HEK293 (cell line): ENCODE measurements at regions not wholly inside any gene's neighbourhood (a gene's known extent, or its start where the extent isn't known, plus 50 kb on each side); places are given as distances from the start of the nearest gene placed in this dataset.

ENCODE experiments used
- CTCF ChIA-PET: fragments of 350-600 bp; formaldehyde crosslinking; extraction: SDS; loops from one replicate; lab custom pipeline; 2021; ENCODE audit warnings: antibody characterized with exemption; lab: Yijun Ruan, JAX
- POLR2A ChIA-PET: fragments of 300-600 bp; formaldehyde crosslinking; extraction: SDS; loops from one replicate; lab custom pipeline; 2020; ENCODE audit warnings: antibody characterized with exemption, inconsistent platforms; lab: Yijun Ruan, JAX
- H3K27ac ChIP-seq: fragments of 200-500 bp; sonication (Bioruptor generic); 2 replicates; pipeline ENCODE4 v1.5.1; 2014; ENCODE audit warnings: low read depth, low read length, control low read depth, inconsistent platforms; ENCODE audit errors: extremely low read depth
- H3K36me3 ChIP-seq, 2 experiments: fragments of 200-500 bp in 1 of 2; sonication (Bioruptor generic) in 1 of 2; 1 replicate in 1 of 2; 2 replicates in 1 of 2; pipeline ENCODE4 v1.5.1; 2014 to 2017; ENCODE audit warnings: inconsistent platforms in 2 of 2, low read length in 2 of 2; ENCODE audit not compliant: control insufficient read depth in 2 of 2, insufficient read depth in 1 of 2
- H3K4me1 ChIP-seq: fragments of 200-500 bp; sonication (Bioruptor generic); 2 replicates; pipeline ENCODE4 v1.5.1; 2014; ENCODE audit warnings: mild to moderate bottlenecking, low read length, inconsistent platforms; ENCODE audit not compliant: control insufficient read depth, insufficient read depth
- H3K4me3 ChIP-seq: 2 replicates; pipeline ENCODE4 v1.5.1; 2011; ENCODE audit warnings: low read depth, mild to moderate bottlenecking, control low read depth, low read length, moderate library complexity
- H3K9me3 ChIP-seq: fragments of 200-500 bp; sonication (Bioruptor generic); 2 replicates; pipeline ENCODE4 v1.5.1; 2014; ENCODE audit warnings: low read depth, low read length, inconsistent platforms; ENCODE audit not compliant: control insufficient read depth, insufficient read depth
- GLIS2 ChIP-seq: fragments of 450-650 bp; formaldehyde crosslinking; IDR thresholded peaks from 2 replicates; pipeline ENCODE4 v1.5.1; 2016; ENCODE audit warnings: missing biosample characterization, missing genetic modification characterization
- ZBTB48 ChIP-seq: fragments of 450-650 bp; formaldehyde crosslinking; IDR thresholded peaks from 2 replicates; pipeline ENCODE4 v1.5.1; 2016; ENCODE audit warnings: missing biosample characterization, missing genetic modification characterization
- ZFP3 ChIP-seq: fragments of 450-650 bp; formaldehyde crosslinking; IDR thresholded peaks from 2 replicates; pipeline ENCODE4 v1.5.1; 2016; ENCODE audit warnings: low read depth, missing biosample characterization, missing genetic modification characterization
- ZNF112 ChIP-seq: fragments of 450-650 bp; formaldehyde crosslinking; IDR thresholded peaks from 2 replicates; pipeline ENCODE4 v1.5.0; 2017; ENCODE audit warnings: missing biosample characterization, missing genetic modification characterization
- ZNF2 ChIP-seq: fragments of 450-650 bp; formaldehyde crosslinking; IDR thresholded peaks from 2 replicates; pipeline ENCODE4 v1.5.1; 2016; ENCODE audit warnings: missing biosample characterization, missing genetic modification characterization
- ZNF24 ChIP-seq: fragments of 450-650 bp; formaldehyde crosslinking; IDR thresholded peaks from 2 replicates; pipeline ENCODE4 v1.5.1; 2016; ENCODE audit warnings: missing biosample characterization, missing genetic modification characterization
- ZNF248 ChIP-seq: fragments of 450-650 bp; formaldehyde crosslinking; IDR thresholded peaks from 2 replicates; pipeline ENCODE4 v1.5.1; 2017; ENCODE audit warnings: missing biosample characterization, missing genetic modification characterization
- ZNF48 ChIP-seq: fragments of 450-650 bp; formaldehyde crosslinking; IDR thresholded peaks from 2 replicates; pipeline ENCODE4 v1.5.1; 2016; ENCODE audit warnings: missing biosample characterization, missing genetic modification characterization
- ZNF510 ChIP-seq: fragments of 450-650 bp; formaldehyde crosslinking; IDR thresholded peaks from 2 replicates; pipeline ENCODE4 v1.5.1; 2018; ENCODE audit warnings: mild to moderate bottlenecking, missing genetic modification characterization, missing biosample characterization; ENCODE audit not compliant: insufficient replicate concordance
- ZNF624 ChIP-seq: fragments of 450-650 bp; formaldehyde crosslinking; IDR thresholded peaks from 2 replicates; pipeline ENCODE4 v1.5.1; 2017; ENCODE audit warnings: missing biosample characterization, missing genetic modification characterization
- ZNF677 ChIP-seq: fragments of 450-650 bp; IDR thresholded peaks from 2 replicates; pipeline ENCODE4 v1.5.0; 2018; ENCODE audit warnings: missing biosample characterization, mild to moderate bottlenecking, missing genetic modification characterization, moderate library complexity
- ZSCAN23 ChIP-seq: fragments of 450-650 bp; formaldehyde crosslinking; IDR thresholded peaks from 2 replicates; pipeline ENCODE4 v1.5.1; 2016; ENCODE audit warnings: missing biosample characterization, missing genetic modification characterization
- TF ChIP-seq, protein P1 (sequence below): fragments of 450-650 bp; formaldehyde crosslinking; IDR thresholded peaks from 2 replicates; pipeline ENCODE4 v1.5.1; 2016; ENCODE audit warnings: missing biosample characterization, missing genetic modification characterization
- TF ChIP-seq, protein P2 (sequence below): fragments of 450-650 bp; formaldehyde crosslinking; IDR thresholded peaks from 2 replicates; pipeline ENCODE4 v1.5.1; 2016; ENCODE audit warnings: missing biosample characterization, missing genetic modification characterization
- TF ChIP-seq, protein P3 (sequence below): fragments of 450-650 bp; formaldehyde crosslinking; IDR thresholded peaks from 2 replicates; pipeline ENCODE4 v1.5.1; 2017; ENCODE audit warnings: missing biosample characterization, missing genetic modification characterization
- TF ChIP-seq, protein P4 (sequence below): fragments of 450-650 bp; formaldehyde crosslinking; IDR thresholded peaks from 2 replicates; pipeline ENCODE4 v1.5.1; 2016; ENCODE audit warnings: missing biosample characterization, missing genetic modification characterization
- TF ChIP-seq, protein P5 (sequence below): fragments of 450-650 bp; formaldehyde crosslinking; IDR thresholded peaks from 2 replicates; pipeline ENCODE4 v1.5.1; 2017; ENCODE audit warnings: missing biosample characterization, missing genetic modification characterization
- TF ChIP-seq, protein P6 (sequence below): fragments of 450-650 bp; formaldehyde crosslinking; IDR thresholded peaks from 2 replicates; pipeline ENCODE4 v1.5.1; 2016; ENCODE audit warnings: missing biosample characterization, missing genetic modification characterization

DNA sequence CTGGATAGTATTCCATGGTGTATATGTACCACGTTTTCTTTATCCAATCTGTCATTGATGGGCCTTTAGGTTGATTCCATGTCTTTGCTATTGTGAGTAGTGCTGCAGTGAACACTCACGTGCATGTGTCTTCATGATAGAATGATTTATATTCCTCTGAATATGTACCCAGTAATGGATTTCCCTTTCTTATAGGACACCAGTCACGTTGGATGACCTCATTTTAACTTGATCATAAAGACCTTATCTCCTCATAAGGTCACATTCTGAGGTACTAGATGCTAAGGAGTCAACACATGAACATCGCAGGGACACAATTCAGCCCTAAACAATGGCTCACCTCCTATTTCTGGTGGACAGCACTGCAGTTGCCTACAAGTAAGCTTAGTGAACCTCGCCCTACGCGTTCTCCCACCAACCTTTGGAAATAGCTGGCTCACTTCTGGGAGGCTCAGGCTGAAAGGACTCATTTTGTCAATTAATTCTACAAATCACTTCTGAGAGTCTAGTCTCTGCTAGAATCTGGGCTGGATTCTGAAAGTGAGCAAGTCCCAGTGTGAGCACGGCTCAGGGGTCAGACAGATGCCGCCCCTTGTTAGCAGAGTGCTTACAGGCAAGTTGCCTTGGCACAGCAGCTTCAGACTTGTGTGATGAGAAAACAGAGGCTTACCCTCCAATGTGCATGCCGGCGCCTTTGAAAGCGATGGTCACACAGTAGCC is 183.8 kb upstream of the GSC start (continued):
- TF ChIP-seq, protein P1, sequence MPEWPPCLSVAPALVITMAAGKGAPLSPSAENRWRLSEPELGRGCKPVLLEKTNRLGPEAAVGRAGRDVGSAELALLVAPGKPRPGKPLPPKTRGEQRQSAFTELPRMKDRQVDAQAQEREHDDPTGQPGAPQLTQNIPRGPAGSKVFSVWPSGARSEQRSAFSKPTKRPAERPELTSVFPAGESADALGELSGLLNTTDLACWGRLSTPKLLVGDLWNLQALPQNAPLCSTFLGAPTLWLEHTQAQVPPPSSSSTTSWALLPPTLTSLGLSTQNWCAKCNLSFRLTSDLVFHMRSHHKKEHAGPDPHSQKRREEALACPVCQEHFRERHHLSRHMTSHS (tag by site-specific recombination) = no peak
- no peak for TF ChIP-seq ZNF677 (tag by site-specific recombination)
- no peak for TF ChIP-seq ZNF248 (tag by site-specific recombination)
- TF ChIP-seq GLIS2 (tag by site-specific recombination) = no peak

DNA sequence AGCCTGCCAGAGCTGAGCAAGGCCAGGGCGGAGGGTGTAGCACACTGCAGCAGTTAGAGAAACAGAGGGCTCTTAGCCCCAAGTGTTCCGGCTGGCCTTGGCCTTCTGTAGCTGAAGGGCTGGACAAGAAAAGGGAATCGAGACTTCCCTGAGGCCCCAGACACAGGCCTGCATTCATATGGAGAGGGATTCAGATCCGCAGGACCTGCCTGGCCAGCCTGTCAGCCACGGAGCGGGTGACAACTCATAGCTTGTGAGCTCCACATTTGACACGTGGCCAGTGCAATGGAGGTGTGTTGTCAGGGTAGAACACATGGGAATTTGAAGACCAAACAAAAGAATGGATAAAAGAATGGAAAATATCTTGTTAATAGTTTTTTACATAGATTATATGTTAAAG is 182.2 kb upstream of the GSC start:
- ChIA-PET CTCF (no interaction called here), POLR2A (no interaction called here)
- no peak for TF ChIP-seq ZNF24 (tag by site-specific recombination)
- Histone ChIP-seq H3K4me3 (no peak overlapping the region), H3K9me3 (no peaks in the 10 kb centered on the region), H3K36me3 (no peaks in the 10 kb centered on the region), H3K4me1 (no peaks in the 10 kb centered on the region), H3K27ac (no peak overlapping the region)

DNA sequence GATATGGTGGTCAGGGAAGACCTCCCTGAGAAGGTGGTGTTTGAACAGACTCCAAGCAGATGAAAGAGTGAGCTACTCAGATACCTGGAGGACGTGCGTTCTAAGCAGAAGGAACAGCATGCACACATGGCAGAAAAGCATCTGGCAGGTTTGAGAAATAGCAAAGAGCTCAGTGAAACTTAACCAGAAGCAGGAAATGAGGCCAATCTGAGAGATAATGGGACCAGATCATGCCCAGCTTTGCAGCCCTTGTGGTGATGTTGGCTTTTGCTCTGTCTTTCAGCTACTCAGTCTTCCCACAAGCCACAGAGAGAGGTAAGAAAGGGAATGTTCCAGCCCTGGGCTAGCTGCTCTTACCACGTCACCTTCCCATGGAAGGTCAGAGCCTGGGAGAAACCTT is 176.3 kb upstream of the GSC start:
- Histone ChIP-seq H3K9me3 (no peaks in the 10 kb centered on the region), H3K36me3 (no peaks in the 10 kb centered on the region), H3K4me3 (no peak overlapping the region), H3K27ac (no peak overlapping the region), H3K4me1 (no peaks in the 10 kb centered on the region)
- POLR2A ChIA-PET = no interaction called here
- CTCF ChIA-PET = no interaction called here
- TF ChIP-seq, protein P2, sequence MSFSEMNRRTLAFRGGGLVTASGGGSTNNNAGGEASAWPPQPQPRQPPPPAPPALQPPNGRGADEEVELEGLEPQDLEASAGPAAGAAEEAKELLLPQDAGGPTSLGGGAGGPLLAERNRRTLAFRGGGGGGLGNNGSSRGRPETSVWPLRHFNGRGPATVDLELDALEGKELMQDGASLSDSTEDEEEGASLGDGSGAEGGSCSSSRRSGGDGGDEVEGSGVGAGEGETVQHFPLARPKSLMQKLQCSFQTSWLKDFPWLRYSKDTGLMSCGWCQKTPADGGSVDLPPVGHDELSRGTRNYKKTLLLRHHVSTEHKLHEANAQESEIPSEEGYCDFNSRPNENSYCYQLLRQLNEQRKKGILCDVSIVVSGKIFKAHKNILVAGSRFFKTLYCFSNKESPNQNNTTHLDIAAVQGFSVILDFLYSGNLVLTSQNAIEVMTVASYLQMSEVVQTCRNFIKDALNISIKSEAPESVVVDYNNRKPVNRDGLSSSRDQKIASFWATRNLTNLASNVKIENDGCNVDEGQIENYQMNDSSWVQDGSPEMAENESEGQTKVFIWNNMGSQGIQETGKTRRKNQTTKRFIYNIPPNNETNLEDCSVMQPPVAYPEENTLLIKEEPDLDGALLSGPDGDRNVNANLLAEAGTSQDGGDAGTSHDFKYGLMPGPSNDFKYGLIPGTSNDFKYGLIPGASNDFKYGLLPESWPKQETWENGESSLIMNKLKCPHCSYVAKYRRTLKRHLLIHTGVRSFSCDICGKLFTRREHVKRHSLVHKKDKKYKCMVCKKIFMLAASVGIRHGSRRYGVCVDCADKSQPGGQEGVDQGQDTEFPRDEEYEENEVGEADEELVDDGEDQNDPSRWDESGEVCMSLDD (tag by site-specific recombination) = no peak
- TF ChIP-seq, protein P3, sequence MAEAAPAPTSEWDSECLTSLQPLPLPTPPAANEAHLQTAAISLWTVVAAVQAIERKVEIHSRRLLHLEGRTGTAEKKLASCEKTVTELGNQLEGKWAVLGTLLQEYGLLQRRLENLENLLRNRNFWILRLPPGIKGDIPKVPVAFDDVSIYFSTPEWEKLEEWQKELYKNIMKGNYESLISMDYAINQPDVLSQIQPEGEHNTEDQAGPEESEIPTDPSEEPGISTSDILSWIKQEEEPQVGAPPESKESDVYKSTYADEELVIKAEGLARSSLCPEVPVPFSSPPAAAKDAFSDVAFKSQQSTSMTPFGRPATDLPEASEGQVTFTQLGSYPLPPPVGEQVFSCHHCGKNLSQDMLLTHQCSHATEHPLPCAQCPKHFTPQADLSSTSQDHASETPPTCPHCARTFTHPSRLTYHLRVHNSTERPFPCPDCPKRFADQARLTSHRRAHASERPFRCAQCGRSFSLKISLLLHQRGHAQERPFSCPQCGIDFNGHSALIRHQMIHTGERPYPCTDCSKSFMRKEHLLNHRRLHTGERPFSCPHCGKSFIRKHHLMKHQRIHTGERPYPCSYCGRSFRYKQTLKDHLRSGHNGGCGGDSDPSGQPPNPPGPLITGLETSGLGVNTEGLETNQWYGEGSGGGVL (tag by site-specific recombination) = no peak
- no peak for TF ChIP-seq ZFP3
- TF ChIP-seq, protein P4, sequence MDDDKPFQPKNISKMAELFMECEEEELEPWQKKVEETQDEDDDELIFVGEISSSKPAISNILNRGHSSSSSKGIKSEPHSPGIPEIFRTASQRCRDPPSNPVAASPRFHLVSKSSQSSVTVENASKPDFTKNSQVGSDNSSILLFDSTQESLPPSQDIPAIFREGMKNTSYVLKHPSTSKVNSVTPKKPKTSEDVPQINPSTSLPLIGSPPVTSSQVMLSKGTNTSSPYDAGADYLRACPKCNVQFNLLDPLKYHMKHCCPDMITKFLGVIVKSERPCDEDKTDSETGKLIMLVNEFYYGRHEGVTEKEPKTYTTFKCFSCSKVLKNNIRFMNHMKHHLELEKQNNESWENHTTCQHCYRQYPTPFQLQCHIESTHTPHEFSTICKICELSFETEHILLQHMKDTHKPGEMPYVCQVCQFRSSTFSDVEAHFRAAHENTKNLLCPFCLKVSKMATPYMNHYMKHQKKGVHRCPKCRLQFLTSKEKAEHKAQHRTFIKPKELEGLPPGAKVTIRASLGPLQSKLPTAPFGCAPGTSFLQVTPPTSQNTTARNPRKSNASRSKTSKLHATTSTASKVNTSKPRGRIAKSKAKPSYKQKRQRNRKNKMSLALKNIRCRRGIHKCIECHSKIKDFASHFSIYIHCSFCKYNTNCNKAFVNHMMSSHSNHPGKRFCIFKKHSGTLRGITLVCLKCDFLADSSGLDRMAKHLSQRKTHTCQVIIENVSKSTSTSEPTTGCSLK (tag by site-specific recombination) = no peak
- no peak for TF ChIP-seq ZNF48 (tag by site-specific recombination)
- no peak for TF ChIP-seq ZNF112 (tag by site-specific recombination)
- no peak for TF ChIP-seq ZNF624 (tag by site-specific recombination)
- TF ChIP-seq ZNF2 (tag by site-specific recombination) = no peak
- TF ChIP-seq ZBTB48 (tag by site-specific recombination) = no peak
- TF ChIP-seq, protein P5, sequence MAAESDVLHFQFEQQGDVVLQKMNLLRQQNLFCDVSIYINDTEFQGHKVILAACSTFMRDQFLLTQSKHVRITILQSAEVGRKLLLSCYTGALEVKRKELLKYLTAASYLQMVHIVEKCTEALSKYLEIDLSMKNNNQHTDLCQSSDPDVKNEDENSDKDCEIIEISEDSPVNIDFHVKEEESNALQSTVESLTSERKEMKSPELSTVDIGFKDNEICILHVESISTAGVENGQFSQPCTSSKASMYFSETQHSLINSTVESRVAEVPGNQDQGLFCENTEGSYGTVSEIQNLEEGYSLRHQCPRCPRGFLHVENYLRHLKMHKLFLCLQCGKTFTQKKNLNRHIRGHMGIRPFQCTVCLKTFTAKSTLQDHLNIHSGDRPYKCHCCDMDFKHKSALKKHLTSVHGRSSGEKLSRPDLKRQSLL (tag by site-specific recombination) = no peak
- TF ChIP-seq ZNF510 = no peak
- TF ChIP-seq, protein P6, sequence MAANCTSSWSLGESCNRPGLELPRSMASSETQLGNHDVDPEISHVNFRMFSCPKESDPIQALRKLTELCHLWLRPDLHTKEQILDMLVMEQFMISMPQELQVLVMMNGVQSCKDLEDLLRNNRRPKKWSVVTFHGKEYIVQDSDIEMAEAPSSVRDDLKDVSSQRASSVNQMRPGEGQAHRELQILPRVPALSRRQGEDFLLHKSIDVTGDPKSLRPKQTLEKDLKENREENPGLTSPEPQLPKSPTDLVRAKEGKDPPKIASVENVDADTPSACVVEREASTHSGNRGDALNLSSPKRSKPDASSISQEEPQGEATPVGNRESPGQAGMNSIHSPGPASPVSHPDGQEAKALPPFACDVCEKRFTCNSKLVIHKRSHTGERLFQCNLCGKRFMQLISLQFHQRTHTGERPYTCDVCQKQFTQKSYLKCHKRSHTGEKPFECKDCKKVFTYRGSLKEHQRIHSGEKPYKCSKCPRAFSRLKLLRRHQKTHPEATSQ (tag by site-specific recombination) = no peak
- no peak for TF ChIP-seq ZSCAN23
